ENCODE measurements at regions not wholly inside any gene's neighbourhood (a gene's known extent, or its start where the extent isn't known, plus 50 kb on each side); places are given as distances from the start of the nearest gene placed in this dataset.

DNA sequence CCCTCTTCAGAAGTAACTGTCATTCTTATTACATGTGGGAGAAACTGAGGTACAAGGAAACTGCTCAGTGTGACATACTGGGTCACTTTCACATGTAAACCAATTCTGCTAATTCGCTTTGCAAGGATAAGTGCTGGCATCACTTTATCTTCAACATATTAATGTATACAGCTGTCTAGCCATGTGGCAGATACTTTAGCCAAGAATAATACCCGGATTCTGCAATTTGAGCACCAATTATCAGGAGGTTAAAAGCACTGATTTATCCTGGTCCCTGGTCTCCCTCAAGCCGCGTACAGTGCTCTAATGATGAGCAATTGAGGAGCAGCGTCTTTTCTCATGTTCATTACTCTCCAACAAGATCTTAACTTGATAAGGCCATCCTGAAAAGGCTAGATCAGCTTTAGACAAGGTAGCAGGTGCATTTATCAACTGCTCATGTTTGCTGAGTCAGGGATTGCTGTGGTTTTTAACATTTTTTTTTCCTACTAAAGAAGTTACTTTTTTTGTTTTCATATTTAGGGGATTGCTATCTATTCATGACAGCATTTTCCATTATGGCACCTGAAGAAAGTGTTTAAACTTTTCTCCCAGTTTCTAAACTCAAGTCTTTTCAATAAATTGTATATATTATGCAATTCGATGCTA is 1066.3 kb upstream of the MAP3K7 start:
- no peak overlapping the region for H2AFZ ChIP-seq
- intact Hi-C loops (cut with micrococcal nuclease; ENCODE audit: unreplicated experiment): no loop called here
- H3K4me3 ChIP-seq: no peak overlapping the region
- ChIA-PET POLR2A (ENCODE audit: unreplicated experiment) (no interaction called here), CTCF (no interaction called here)
- no peaks in the 10 kb centered on the region for H3K9me3 ChIP-seq (ENCODE audit: insufficient read depth, low read depth)
- no peaks in the 10 kb centered on the region for H3K79me2 ChIP-seq (ENCODE audit: low read depth)
- no peaks in the 10 kb centered on the region for H3F3A ChIP-seq (ENCODE audit: insufficient read depth, low read depth)
- TF ChIP-seq CTCF (conservative IDR thresholded peaks at IDR 0.05): no peak
- no peak for TF ChIP-seq EZH2 (IDR thresholded peaks at IDR 0.05; ENCODE audit: low read depth)
- BruUV-seq (replicated peaks): no TSS peak
- H3K9me2 ChIP-seq (ENCODE audit: insufficient read depth): no peaks in the 10 kb centered on the region
- no peak for DNase-seq
- H3K4me2 ChIP-seq: no peak overlapping the region
- H4K20me1 ChIP-seq (ENCODE audit: insufficient read depth): no peaks in the 10 kb centered on the region
- H3K4me1 ChIP-seq (replicated peaks; ENCODE audit: insufficient read depth): no peaks in the 10 kb centered on the region
- no peaks in the 10 kb centered on the region for H3K27me3 ChIP-seq (ENCODE audit: insufficient read depth, low read depth)
- no peak overlapping the region for H3K27ac ChIP-seq
- no peaks in the 10 kb centered on the region for H3K36me3 ChIP-seq (ENCODE audit: low read depth)

GRCh38 chr6:91646649-91647048 is 1059.8 kb upstream of the MAP3K7 start:
- no peak overlapping the region for H3K4me3 ChIP-seq
- POLR2A ChIA-PET (ENCODE audit: unreplicated experiment): no interaction called here

GRCh38 chr6:91645811-91646210 is 1058.9 kb upstream of the MAP3K7 start:
- ChIA-PET CTCF (no interaction called here), POLR2A (ENCODE audit: unreplicated experiment) (no interaction called here)
- no peaks in the 10 kb centered on the region for H3K36me3 ChIP-seq (ENCODE audit: low read depth)
- no peaks in the 10 kb centered on the region for H4K20me1 ChIP-seq (ENCODE audit: insufficient read depth)
- no TSS peak for BruUV-seq (replicated peaks)
- intact Hi-C loops (cut with micrococcal nuclease; ENCODE audit: unreplicated experiment): no loop called here
- no peaks in the 10 kb centered on the region for H3K79me2 ChIP-seq (ENCODE audit: low read depth)
- H3K9me2 ChIP-seq (ENCODE audit: insufficient read depth): no peaks in the 10 kb centered on the region
- no peaks in the 10 kb centered on the region for H3K27me3 ChIP-seq (ENCODE audit: insufficient read depth, low read depth)
- no peaks in the 10 kb centered on the region for H3F3A ChIP-seq (ENCODE audit: insufficient read depth, low read depth)
- TF ChIP-seq EZH2 (IDR thresholded peaks at IDR 0.05; ENCODE audit: low read depth): no peak
- TF ChIP-seq CTCF (conservative IDR thresholded peaks at IDR 0.05): no peak
- no peaks in the 10 kb centered on the region for H3K4me1 ChIP-seq (replicated peaks; ENCODE audit: insufficient read depth)
- no peak overlapping the region for H3K4me3 ChIP-seq
- H2AFZ ChIP-seq: no peak overlapping the region
- H3K27ac ChIP-seq: no peak overlapping the region
- DNase-seq: no peak
- H3K9me3 ChIP-seq (ENCODE audit: insufficient read depth, low read depth): no peaks in the 10 kb centered on the region
- no peak overlapping the region for H3K4me2 ChIP-seq

More at GRCh38 chr6:91646649-91647048, 1059.8 kb upstream of the MAP3K7 start:
- no peaks in the 10 kb centered on the region for H3K9me2 ChIP-seq (ENCODE audit: insufficient read depth)
- no TSS peak for BruUV-seq (replicated peaks)
- intact Hi-C loops (cut with micrococcal nuclease; ENCODE audit: unreplicated experiment): no loop called here
- H2AFZ ChIP-seq: no peak overlapping the region
- no peak overlapping the region for H3K27ac ChIP-seq
- no peaks in the 10 kb centered on the region for H4K20me1 ChIP-seq (ENCODE audit: insufficient read depth)
- H3K27me3 ChIP-seq (ENCODE audit: insufficient read depth, low read depth): no peaks in the 10 kb centered on the region
- TF ChIP-seq CTCF (conservative IDR thresholded peaks at IDR 0.05) (no peak), EZH2 (IDR thresholded peaks at IDR 0.05; ENCODE audit: low read depth) (no peak)
- DNase-seq: no peak
- CTCF ChIA-PET: no interaction called here
- no peaks in the 10 kb centered on the region for H3K4me1 ChIP-seq (replicated peaks; ENCODE audit: insufficient read depth)
- H3K36me3 ChIP-seq (ENCODE audit: low read depth): no peaks in the 10 kb centered on the region
- no peaks in the 10 kb centered on the region for H3K9me3 ChIP-seq (ENCODE audit: insufficient read depth, low read depth)
- H3F3A ChIP-seq (ENCODE audit: insufficient read depth, low read depth): no peaks in the 10 kb centered on the region
- H3K79me2 ChIP-seq (ENCODE audit: low read depth): no peaks in the 10 kb centered on the region
- no peak overlapping the region for H3K4me2 ChIP-seq
